ENCODE measurements at regions not wholly inside any gene's neighbourhood (a gene's known extent, or its start where the extent isn't known, plus 50 kb on each side); places are given as distances from the start of the nearest gene placed in this dataset.

GRCh38 chr13:106374631-106375030 lies 160.8 kb downstream of the EFNB2 start:
- H3K9me3 Mint-ChIP-seq: no peaks in the 10 kb centered on the region
- H3K36me3 Mint-ChIP-seq (ENCODE audit: low read depth): no peaks in the 10 kb centered on the region
- DNase-seq: no peak
- H3K4me3 Mint-ChIP-seq: no peak overlapping the region
- no peak overlapping the region for H3K27ac Mint-ChIP-seq
- peaks cover 21% of the 10 kb centered on the region for H3K27me3 Mint-ChIP-seq
- H3K4me1 Mint-ChIP-seq (ENCODE audit: low read depth): peaks cover 3% of the 10 kb centered on the region

GRCh38 chr13:106373989-106374572 lies 161.4 kb downstream of the EFNB2 start:
- Mint-ChIP-seq H3K27me3 (peaks cover 21% of the 10 kb centered on the region), H3K4me3 (no peak overlapping the region), H3K9me3 (no peaks in the 10 kb centered on the region), H3K36me3 (ENCODE audit: low read depth) (no peaks in the 10 kb centered on the region), H3K27ac (no peak overlapping the region), H3K4me1 (ENCODE audit: low read depth) (peaks cover 3% of the 10 kb centered on the region)
- no peak for DNase-seq

- H3K9me3 Mint-ChIP-seq: no peaks in the 10 kb centered on the region
- H3K4me3 Mint-ChIP-seq: no peak overlapping the region
- no peak for DNase-seq
Observed at GRCh38 chr13:106373304-106373988, 162.0 kb downstream of the EFNB2 start.

GRCh38 chr13:106372199-106373155 lies 163.0 kb downstream of the EFNB2 start:
- Mint-ChIP-seq H3K4me3 (no peak overlapping the region), H3K36me3 (ENCODE audit: low read depth) (no peaks in the 10 kb centered on the region), H3K9me3 (no peaks in the 10 kb centered on the region), H3K27me3 (peaks cover 19% of the 10 kb centered on the region), H3K4me1 (ENCODE audit: low read depth) (peaks cover 3% of the 10 kb centered on the region), H3K27ac (no peak overlapping the region)
- no peak for DNase-seq

More at GRCh38 chr13:106373304-106373988, 162.0 kb downstream of the EFNB2 start:
- H3K4me1 Mint-ChIP-seq (ENCODE audit: low read depth): peaks cover 3% of the 10 kb centered on the region
- H3K27me3 Mint-ChIP-seq: peaks cover 22% of the 10 kb centered on the region
- no peak overlapping the region for H3K27ac Mint-ChIP-seq
- no peaks in the 10 kb centered on the region for H3K36me3 Mint-ChIP-seq (ENCODE audit: low read depth)

GRCh38 chr13:106371024-106371423 lies 164.4 kb downstream of the EFNB2 start:
- H3K27me3 Mint-ChIP-seq: peaks cover 13% of the 10 kb centered on the region
- no peak overlapping the region for H3K27ac Mint-ChIP-seq
- no peaks in the 10 kb centered on the region for H3K9me3 Mint-ChIP-seq
- H3K36me3 Mint-ChIP-seq (ENCODE audit: low read depth): no peaks in the 10 kb centered on the region
- no peaks in the 10 kb centered on the region for H3K4me1 Mint-ChIP-seq (ENCODE audit: low read depth)
- no peak overlapping the region for H3K4me3 Mint-ChIP-seq
- DNase-seq: no peak

GRCh38 chr13:106369858-106370257 lies 165.6 kb downstream of the EFNB2 start:
- peaks cover 3% of the 10 kb centered on the region for H3K9me3 Mint-ChIP-seq
- no peaks in the 10 kb centered on the region for H3K36me3 Mint-ChIP-seq (ENCODE audit: low read depth)
- peaks cover 11% of the 10 kb centered on the region for H3K27me3 Mint-ChIP-seq
- no peak for DNase-seq
- no peaks in the 10 kb centered on the region for H3K4me1 Mint-ChIP-seq (ENCODE audit: low read depth)
- H3K27ac Mint-ChIP-seq: no peak overlapping the region
- H3K4me3 Mint-ChIP-seq: no peak overlapping the region

GRCh38 chr13:106369091-106369490 lies 166.4 kb downstream of the EFNB2 start:
- no peak for DNase-seq
- H3K4me1 Mint-ChIP-seq (ENCODE audit: low read depth): no peaks in the 10 kb centered on the region
- H3K27me3 Mint-ChIP-seq: peaks cover 11% of the 10 kb centered on the region
- no peak overlapping the region for H3K27ac Mint-ChIP-seq
- H3K36me3 Mint-ChIP-seq (ENCODE audit: low read depth): no peaks in the 10 kb centered on the region
- H3K9me3 Mint-ChIP-seq: peaks cover 8% of the 10 kb centered on the region
- no peak overlapping the region for H3K4me3 Mint-ChIP-seq

- Mint-ChIP-seq H3K9me3 (peaks cover 8% of the 10 kb centered on the region), H3K36me3 (ENCODE audit: low read depth) (no peaks in the 10 kb centered on the region), H3K4me3 (no peak overlapping the region), H3K4me1 (ENCODE audit: low read depth) (no peaks in the 10 kb centered on the region), H3K27ac (no peak overlapping the region), H3K27me3 (peaks cover 7% of the 10 kb centered on the region)
- DNase-seq: no peak
Observed at GRCh38 chr13:106367361-106367971, 168.0 kb downstream of the EFNB2 start.

- peaks cover 8% of the 10 kb centered on the region for H3K9me3 Mint-ChIP-seq
- no peaks in the 10 kb centered on the region for H3K36me3 Mint-ChIP-seq (ENCODE audit: low read depth)
- no peaks in the 10 kb centered on the region for H3K4me1 Mint-ChIP-seq (ENCODE audit: low read depth)
- H3K27ac Mint-ChIP-seq: no peak overlapping the region
- peaks cover 6% of the 10 kb centered on the region for H3K27me3 Mint-ChIP-seq
- no peak overlapping the region for H3K4me3 Mint-ChIP-seq
- DNase-seq: no peak
Observed at GRCh38 chr13:106362707-106363106, 172.8 kb downstream of the EFNB2 start.

GRCh38 chr13:106361621-106362020 lies 173.8 kb downstream of the EFNB2 start:
- Mint-ChIP-seq H3K27ac (no peak overlapping the region), H3K36me3 (ENCODE audit: low read depth) (no peaks in the 10 kb centered on the region), H3K4me1 (ENCODE audit: low read depth) (no peaks in the 10 kb centered on the region), H3K9me3 (peaks cover 8% of the 10 kb centered on the region), H3K4me3 (no peak overlapping the region), H3K27me3 (peaks cover 6% of the 10 kb centered on the region)
- no peak for DNase-seq

GRCh38 chr13:106357198-106357597 lies 178.3 kb downstream of the EFNB2 start:
- Mint-ChIP-seq H3K4me3 (no peak overlapping the region), H3K36me3 (ENCODE audit: low read depth) (no peaks in the 10 kb centered on the region), H3K4me1 (ENCODE audit: low read depth) (no peaks in the 10 kb centered on the region), H3K27me3 (peaks cover 10% of the 10 kb centered on the region), H3K9me3 (no peaks in the 10 kb centered on the region), H3K27ac (no peak overlapping the region)
- no peak for DNase-seq

GRCh38 chr13:106355866-106356265 lies 179.6 kb downstream of the EFNB2 start:
- Mint-ChIP-seq H3K36me3 (ENCODE audit: low read depth) (no peaks in the 10 kb centered on the region), H3K4me1 (ENCODE audit: low read depth) (no peaks in the 10 kb centered on the region), H3K4me3 (no peak overlapping the region), H3K27me3 (peaks cover 16% of the 10 kb centered on the region), H3K27ac (no peak overlapping the region), H3K9me3 (no peaks in the 10 kb centered on the region)
- no peak for DNase-seq

GRCh38 chr13:106354961-106355360 lies 180.5 kb downstream of the EFNB2 start:
- Mint-ChIP-seq H3K36me3 (ENCODE audit: low read depth) (no peaks in the 10 kb centered on the region), H3K4me3 (no peak overlapping the region), H3K9me3 (no peaks in the 10 kb centered on the region), H3K4me1 (ENCODE audit: low read depth) (no peaks in the 10 kb centered on the region), H3K27ac (no peak overlapping the region), H3K27me3 (peaks cover 19% of the 10 kb centered on the region)
- DNase-seq: no peak

- no peak overlapping the region for H3K27ac Mint-ChIP-seq
Observed at GRCh38 chr13:106352850-106353249, 182.6 kb downstream of the EFNB2 start.

More at GRCh38 chr13:106352850-106353249, 182.6 kb downstream of the EFNB2 start:
- Mint-ChIP-seq H3K27me3 (peaks cover 34% of the 10 kb centered on the region), H3K9me3 (no peaks in the 10 kb centered on the region), H3K36me3 (ENCODE audit: low read depth) (no peaks in the 10 kb centered on the region), H3K4me3 (no peak overlapping the region), H3K4me1 (ENCODE audit: low read depth) (no peaks in the 10 kb centered on the region)
- DNase-seq: no peak

All from activated T-cell treated with anti-CD3 and anti-CD28 coated beads, Interleukin-2, amount 50 U/mL, for 24 hours (primary cell).